Stomach (tissue), 8 donors: ENCODE measurements at regions not wholly inside any gene's neighbourhood (a gene's known extent, or its start where the extent isn't known, plus 50 kb on each side); places are given as distances from the start of the nearest gene placed in this dataset.

ENCODE experiments used
- DNase-seq, 2 donors: peaks; one replicate each; pipeline versions ENCODE4 v3.0.0 to v3.0.0-alpha.2; 2013 to 2019
- H3K27ac ChIP-seq, 5 donors: fragments of 200-600 bp in 4 of 5; sonication (generic) in 4 of 5; one replicate each; pipeline ENCODE4 v1.5.1; 2013 to 2019; ENCODE audit warnings: mild to moderate bottlenecking in 1 of 5, moderate library complexity in 1 of 5
- H3K27me3 ChIP-seq, 3 donors: fragments of 200-600 bp; sonication (generic); one replicate each; pipeline ENCODE4 v1.5.1; 2017 to 2019; ENCODE audit warnings: mixed run types in 1 of 3
- H3K36me3 ChIP-seq, 4 donors: fragments of 200-600 bp; sonication (generic); 1 replicate in 3 of 4; 2 replicates in 1 of 4; pipeline ENCODE4 v1.5.1; 2016 to 2019
- H3K4me1 ChIP-seq, 4 donors: fragments of 200-600 bp; sonication (generic); one replicate each; pipeline ENCODE4 v1.5.1; 2016 to 2019
- H3K4me3 ChIP-seq, 4 donors: fragments of 200-600 bp; sonication (generic) in 3 of 4; one replicate each; pipeline ENCODE4 v1.5.1; 2016 to 2019; ENCODE audit warnings: mild to moderate bottlenecking in 1 of 4
- H3K9me3 ChIP-seq, 4 donors: fragments of 200-600 bp; sonication (generic); one replicate each; pipeline ENCODE4 v1.5.1; 2016 to 2019
- EP300 ChIP-seq: sonication (generic); formaldehyde crosslinking; IDR thresholded peaks from one replicate; pipeline ENCODE4 v1.6.1; 2017; ENCODE audit warnings: antibody characterized with exemption
- POLR2A ChIP-seq, 4 donors: fragments of 450-650 bp; IDR thresholded peaks; one replicate each; pipeline ENCODE4 v1.6.1; 2016; ENCODE audit warnings: antibody characterized with exemption in 4 of 4, control low read depth in 2 of 4, mild to moderate bottlenecking in 1 of 4, moderate library complexity in 1 of 4
- POLR2AphosphoS5 ChIP-seq, 3 donors: sonication (generic); formaldehyde crosslinking; IDR thresholded peaks; one replicate each; pipeline ENCODE4 v1.6.1; 2016; ENCODE audit warnings: antibody characterized with exemption in 3 of 3
- WGBS, 5 donors: extraction: QIAGEN DNeasy Blood & Tissue Kit in 3 of 5; methylation state at CpG; one replicate each; pipeline versions ENCODE4 v1.1.5 to v1.1.7; 2013 to 2018; 5-methylcytosine and 5-hydroxymethylcytosine counted together
- intact Hi-C: fragments of 100-400 bp; cut with DNase I; formaldehyde crosslinking; loops from one replicate; pipeline ENCODE4 v1.15.1; 2023; ENCODE audit warnings: low total_unique reads
- TF ChIP-seq, protein P1 (sequence below), 7 experiments: fragments of 450-650 bp in 4 of 7; fragments of 200-600 bp in 3 of 7; sonication (generic) in 3 of 7; IDR thresholded peaks; one replicate each; pipeline ENCODE4 v1.5.1; 2016 to 2019; ENCODE audit warnings: antibody characterized with exemption in 7 of 7, control low read depth in 2 of 7, mild to moderate bottlenecking in 1 of 7
- donor health status: healthy with polysubstance abuse.
- donor health status: Bipolar disorder and iron deficiency.
- donor health status: healthy.

GRCh38 chrX:42093756-42094155, 170.4 kb upstream of the CASK start:
- Histone ChIP-seq H3K4me1 (no peaks in the 10 kb centered on the region), H3K36me3 (no peaks in the 10 kb centered on the region), H3K27me3 (peaks cover 0 to 7% (median 0%) of the 10 kb centered on the region in 3 donors), H3K9me3 (no peaks in the 10 kb centered on the region), H3K4me3 (no peak overlapping the region), H3K27ac (no peak overlapping the region)
- WGBS, 5 donors, result 31 to 67% (median 46%) methylated on average over 6 of the region's 6 CpGs
- TF ChIP-seq POLR2AphosphoS5 (IDR thresholded peaks at IDR 0.05) (no peak), EP300 (no peak), POLR2A (IDR thresholded peaks at IDR 0.05) (no peak)
- TF ChIP-seq, protein P1, sequence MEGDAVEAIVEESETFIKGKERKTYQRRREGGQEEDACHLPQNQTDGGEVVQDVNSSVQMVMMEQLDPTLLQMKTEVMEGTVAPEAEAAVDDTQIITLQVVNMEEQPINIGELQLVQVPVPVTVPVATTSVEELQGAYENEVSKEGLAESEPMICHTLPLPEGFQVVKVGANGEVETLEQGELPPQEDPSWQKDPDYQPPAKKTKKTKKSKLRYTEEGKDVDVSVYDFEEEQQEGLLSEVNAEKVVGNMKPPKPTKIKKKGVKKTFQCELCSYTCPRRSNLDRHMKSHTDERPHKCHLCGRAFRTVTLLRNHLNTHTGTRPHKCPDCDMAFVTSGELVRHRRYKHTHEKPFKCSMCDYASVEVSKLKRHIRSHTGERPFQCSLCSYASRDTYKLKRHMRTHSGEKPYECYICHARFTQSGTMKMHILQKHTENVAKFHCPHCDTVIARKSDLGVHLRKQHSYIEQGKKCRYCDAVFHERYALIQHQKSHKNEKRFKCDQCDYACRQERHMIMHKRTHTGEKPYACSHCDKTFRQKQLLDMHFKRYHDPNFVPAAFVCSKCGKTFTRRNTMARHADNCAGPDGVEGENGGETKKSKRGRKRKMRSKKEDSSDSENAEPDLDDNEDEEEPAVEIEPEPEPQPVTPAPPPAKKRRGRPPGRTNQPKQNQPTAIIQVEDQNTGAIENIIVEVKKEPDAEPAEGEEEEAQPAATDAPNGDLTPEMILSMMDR (IDR thresholded peaks at IDR 0.05), result no peak
- DNase-seq, result no peak
- intact Hi-C loops, result no loop called here

DNA sequence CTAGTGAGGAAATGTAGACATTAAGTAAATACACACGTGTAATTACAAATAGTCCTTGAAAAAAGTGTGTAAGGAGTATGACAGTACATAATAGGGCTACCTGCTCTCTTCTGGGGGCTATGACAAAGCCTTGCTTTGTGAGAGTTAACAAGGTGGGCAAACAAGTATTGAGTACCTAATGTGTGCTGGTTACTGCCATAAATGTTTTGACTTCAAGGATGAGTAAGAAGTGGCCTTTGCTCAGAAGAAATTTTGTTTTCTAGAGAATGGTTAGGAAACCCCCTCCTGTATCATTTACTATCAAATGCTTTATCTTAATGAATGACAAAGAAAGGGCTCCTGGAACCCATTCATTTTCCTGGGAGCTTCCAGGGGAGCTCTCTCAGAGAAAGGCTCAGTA, 167.0 kb upstream of the CASK start:
- Histone ChIP-seq H3K27me3 (peaks cover 0 to 7% (median 0%) of the 10 kb centered on the region in 3 donors), H3K9me3 (no peaks in the 10 kb centered on the region), H3K4me1 (no peaks in the 10 kb centered on the region), H3K4me3 (no peak overlapping the region), H3K27ac (no peak overlapping the region), H3K36me3 (no peaks in the 10 kb centered on the region)
- 11 to 60% (median 43%) methylated on average over 1 of the region's 1 CpG for WGBS, 5 donors
- DNase-seq, result no peak
- TF ChIP-seq, protein P1 (IDR thresholded peaks at IDR 0.05), result no peak
- TF ChIP-seq POLR2A (IDR thresholded peaks at IDR 0.05) (no peak), EP300 (no peak), POLR2AphosphoS5 (IDR thresholded peaks at IDR 0.05) (no peak)
- intact Hi-C loops, result no loop called here

GRCh38 chrX:42089031-42089430, 165.7 kb upstream of the CASK start:
- TF ChIP-seq POLR2A (IDR thresholded peaks at IDR 0.05), result no peak
- H3K36me3 ChIP-seq, result no peaks in the 10 kb centered on the region
- DNase-seq, result no peak
- no peaks in the 10 kb centered on the region for H3K4me1 ChIP-seq
- H3K27ac ChIP-seq, result no peak overlapping the region
- H3K4me3 ChIP-seq, result no peak overlapping the region
- H3K9me3 ChIP-seq, result no peaks in the 10 kb centered on the region
- intact Hi-C loops, result no loop called here
- peaks cover 0 to 2% (median 0%) of the 10 kb centered on the region in 3 donors for H3K27me3 ChIP-seq
- 53 to 95% (median 87%) methylated on average over 5 of the region's 5 CpGs for WGBS, 5 donors

GRCh38 chrX:42087960-42088359, 164.6 kb upstream of the CASK start:
- Histone ChIP-seq H3K27me3 (no peaks in the 10 kb centered on the region), H3K9me3 (no peaks in the 10 kb centered on the region), H3K4me1 (no peaks in the 10 kb centered on the region), H3K36me3 (no peaks in the 10 kb centered on the region), H3K27ac (no peak overlapping the region), H3K4me3 (no peak overlapping the region)
- TF ChIP-seq POLR2AphosphoS5 (IDR thresholded peaks at IDR 0.05) (no peak), POLR2A (IDR thresholded peaks at IDR 0.05) (no peak), EP300 (no peak)
- TF ChIP-seq, protein P1 (IDR thresholded peaks at IDR 0.05), result no peak
- intact Hi-C loops, result no loop called here
- no peak for DNase-seq

GRCh38 chrX:42085836-42086235, 162.5 kb upstream of the CASK start:
- TF ChIP-seq EP300 (no peak), POLR2A (IDR thresholded peaks at IDR 0.05) (no peak), POLR2AphosphoS5 (IDR thresholded peaks at IDR 0.05) (peak in 1 of 3 donors; percentile 25)
- TF ChIP-seq, protein P1 (IDR thresholded peaks at IDR 0.05), result no peak
- H3K27ac ChIP-seq, result no peak overlapping the region
- no peaks in the 10 kb centered on the region for H3K27me3 ChIP-seq
- H3K4me1 ChIP-seq, result no peaks in the 10 kb centered on the region
- no peaks in the 10 kb centered on the region for H3K9me3 ChIP-seq
- intact Hi-C loops, result no loop called here
- H3K36me3 ChIP-seq, result no peaks in the 10 kb centered on the region
- peak in 1 of 2 donors; percentile 21 for DNase-seq
- H3K4me3 ChIP-seq, result no peak overlapping the region
- 43 to 52% (median 44%) methylated on average over 3 to 4 of the region's 4 CpGs for WGBS, 5 donors
